Loucy (cell line): ENCODE measurements at regions not wholly inside any gene's neighbourhood (a gene's known extent, or its start where the extent isn't known, plus 50 kb on each side); places are given as distances from the start of the nearest gene placed in this dataset.

ENCODE experiments used
- H2AFZ ChIP-seq: fragments of 200-600 bp; sonication (generic); 2 replicates; pipeline ENCODE4 v1.6.0; 2016; ENCODE audit warnings: antibody characterized with exemption, mild to moderate bottlenecking, low read length, moderate library complexity
- H3F3A ChIP-seq: fragments of 200-600 bp; 2 replicates; pipeline ENCODE4 v1.6.0; 2016; ENCODE audit warnings: antibody characterized with exemption, low read depth, mild to moderate bottlenecking
- H3K27me3 ChIP-seq: fragments of 200-600 bp; sonication (generic); 2 replicates; pipeline ENCODE4 v1.6.1; 2014; ENCODE audit warnings: low read length, mild to moderate bottlenecking; ENCODE audit not compliant: insufficient read depth, poor library complexity, severe bottlenecking
- H3K36me3 ChIP-seq: fragments of 200-600 bp; sonication (generic); 2 replicates; pipeline ENCODE4 v1.6.1; 2016; ENCODE audit warnings: low read length; ENCODE audit not compliant: insufficient read depth
- H3K4me1 ChIP-seq: fragments of 200-600 bp; sonication (generic); 2 replicates; pipeline ENCODE4 v1.5.1; 2014; ENCODE audit warnings: low read length, mild to moderate bottlenecking; ENCODE audit not compliant: insufficient read depth, poor library complexity, severe bottlenecking
- H3K4me2 ChIP-seq: fragments of 200-600 bp; sonication (generic); 2 replicates; pipeline ENCODE4 v1.6.0; 2014; ENCODE audit warnings: antibody characterized with exemption, low read length, low read depth, mild to moderate bottlenecking; ENCODE audit not compliant: poor library complexity, severe bottlenecking
- H3K4me3 ChIP-seq: fragments of 200-600 bp; sonication (generic); 2 replicates; pipeline ENCODE4 v1.5.1; 2014; ENCODE audit warnings: low read length, mild to moderate bottlenecking, mixed read lengths; ENCODE audit not compliant: poor library complexity, severe bottlenecking
- H3K79me2 ChIP-seq: fragments of 200-600 bp; sonication (generic); 2 replicates; pipeline ENCODE4 v1.6.1; 2014; ENCODE audit warnings: low read length; ENCODE audit not compliant: insufficient read depth
- H3K9ac ChIP-seq: fragments of 200-600 bp; sonication (generic); 2 replicates; pipeline ENCODE4 v1.6.0; 2014; ENCODE audit warnings: mild to moderate bottlenecking, low read depth, low read length, moderate library complexity; ENCODE audit not compliant: poor library complexity, severe bottlenecking
- H3K9me2 ChIP-seq: fragments of 200-600 bp; sonication (generic); replicated peaks from 2 replicates; pipeline ENCODE4 v1.6.1; 2016; ENCODE audit warnings: low read depth, low read length, mixed read lengths
- H3K9me3 ChIP-seq: fragments of 200-600 bp; sonication (generic); 2 replicates; pipeline ENCODE4 v1.6.1; 2014; ENCODE audit warnings: mild to moderate bottlenecking, antibody characterized with exemption, low read length, low read depth; ENCODE audit not compliant: insufficient read depth
- H4K20me1 ChIP-seq: fragments of 200-600 bp; sonication (generic); 2 replicates; pipeline ENCODE4 v1.6.0; 2014; ENCODE audit warnings: antibody characterized with exemption, low read length, mild to moderate bottlenecking; ENCODE audit not compliant: insufficient read depth, poor library complexity, severe bottlenecking
- CTCF ChIP-seq: fragments of 200-600 bp; sonication (generic); conservative IDR thresholded peaks from 2 replicates; pipeline ENCODE4 v1.5.1; 2014; ENCODE audit warnings: mild to moderate bottlenecking, antibody characterized with exemption, low read length
- EZH2phosphoT487 ChIP-seq: fragments of 200-600 bp; IDR thresholded peaks from 2 replicates; pipeline ENCODE4 v1.6.1; 2018; ENCODE audit warnings: antibody characterized with exemption, mild to moderate bottlenecking, moderate library complexity, borderline replicate concordance

DNA sequence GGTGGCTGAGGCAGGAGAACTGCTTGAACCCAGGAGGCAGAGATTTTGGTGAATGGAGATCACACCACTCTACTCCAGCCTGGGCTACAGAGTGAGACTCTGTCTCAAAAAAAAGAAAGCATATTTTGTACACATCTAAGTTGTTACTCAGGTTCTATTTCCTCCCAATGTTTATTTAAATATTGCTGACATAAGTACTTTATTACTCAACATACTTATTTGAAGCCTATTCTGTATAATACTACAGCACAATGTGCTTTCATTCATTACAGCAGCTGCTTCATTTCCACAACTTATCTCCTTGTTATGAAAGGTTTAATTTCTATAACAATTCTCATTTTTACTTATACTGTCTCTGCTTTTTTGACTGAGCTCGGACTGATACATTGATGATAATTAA, 495.7 kb downstream of the SLITRK1 start:
- H3K4me3 ChIP-seq, result no peak overlapping the region
- H3K9me3 ChIP-seq, result no peaks in the 10 kb centered on the region
- no peaks in the 10 kb centered on the region for H3K4me1 ChIP-seq
- H3K4me2 ChIP-seq, result no peak overlapping the region
- H3K9ac ChIP-seq, result no peak overlapping the region
- no peaks in the 10 kb centered on the region for H3F3A ChIP-seq
- TF ChIP-seq CTCF, result no peak
- no peak for TF ChIP-seq EZH2phosphoT487
- H3K79me2 ChIP-seq, result no peaks in the 10 kb centered on the region
- no peaks in the 10 kb centered on the region for H3K36me3 ChIP-seq
- H3K27me3 ChIP-seq, result no peaks in the 10 kb centered on the region
- H2AFZ ChIP-seq, result no peak overlapping the region
- H4K20me1 ChIP-seq, result no peaks in the 10 kb centered on the region
- H3K9me2 ChIP-seq, result no peaks in the 10 kb centered on the region

GRCh38 chr13:83378908-83379307, 503.4 kb downstream of the SLITRK1 start:
- no peaks in the 10 kb centered on the region for H3K9me2 ChIP-seq
- no peaks in the 10 kb centered on the region for H3K9me3 ChIP-seq
- no peaks in the 10 kb centered on the region for H3K79me2 ChIP-seq
- TF ChIP-seq CTCF (no peak), EZH2phosphoT487 (no peak)
- H3F3A ChIP-seq, result no peaks in the 10 kb centered on the region
- H3K9ac ChIP-seq, result no peak overlapping the region
- no peak overlapping the region for H3K4me2 ChIP-seq
- H3K36me3 ChIP-seq, result no peaks in the 10 kb centered on the region
- H3K4me3 ChIP-seq, result no peak overlapping the region
- H3K27me3 ChIP-seq, result no peaks in the 10 kb centered on the region
- no peaks in the 10 kb centered on the region for H4K20me1 ChIP-seq
- no peak overlapping the region for H2AFZ ChIP-seq
- H3K4me1 ChIP-seq, result no peaks in the 10 kb centered on the region

DNA sequence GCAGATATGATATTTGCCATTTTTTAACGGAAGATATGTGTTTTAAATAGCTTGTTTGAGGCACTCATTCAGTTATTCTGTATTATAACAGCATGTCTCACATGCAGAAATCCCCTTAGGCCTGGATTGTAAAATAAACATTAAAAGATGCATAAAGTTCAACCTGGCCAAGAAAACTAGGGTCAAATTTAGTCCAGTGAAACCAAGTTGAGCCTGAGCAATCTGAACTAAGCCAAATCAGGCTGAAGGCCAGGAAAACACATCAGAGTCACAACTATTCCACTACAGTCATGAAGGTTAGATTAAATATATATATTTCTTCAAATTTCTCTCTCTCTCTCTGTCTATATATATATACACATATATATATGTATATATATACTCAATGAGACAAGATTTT, 504.8 kb downstream of the SLITRK1 start:
- H3K36me3 ChIP-seq, result no peaks in the 10 kb centered on the region
- H3K4me1 ChIP-seq, result no peaks in the 10 kb centered on the region
- H3K9me3 ChIP-seq, result no peaks in the 10 kb centered on the region
- H3F3A ChIP-seq, result no peaks in the 10 kb centered on the region
- H3K9me2 ChIP-seq, result no peaks in the 10 kb centered on the region
- no peak for TF ChIP-seq EZH2phosphoT487
- no peak for TF ChIP-seq CTCF
- H3K4me2 ChIP-seq, result no peak overlapping the region
- no peak overlapping the region for H2AFZ ChIP-seq
- H4K20me1 ChIP-seq, result no peaks in the 10 kb centered on the region
- H3K9ac ChIP-seq, result no peak overlapping the region
- H3K4me3 ChIP-seq, result no peak overlapping the region
- no peaks in the 10 kb centered on the region for H3K79me2 ChIP-seq
- no peaks in the 10 kb centered on the region for H3K27me3 ChIP-seq
